Esophagus (tissue), 2 donors: ENCODE measurements at regions not wholly inside any gene's neighbourhood (a gene's known extent, or its start where the extent isn't known, plus 50 kb on each side); places are given as distances from the start of the nearest gene placed in this dataset.
"Not testable (repeated sequence)": the region's sequence is repeated elsewhere in the genome, so short reads cannot be mapped to it uniquely, and the experiment has no call there.

Experiments
- H3K27ac ChIP-seq, 2 donors: one replicate each; pipeline ENCODE4 v1.5.1; 2013; ENCODE audit warnings: low read depth in 2 of 2, mild to moderate bottlenecking in 2 of 2, inconsistent platforms in 1 of 2, low read length in 1 of 2, moderate library complexity in 1 of 2
- H3K27me3 ChIP-seq, 2 donors: one replicate each; pipeline ENCODE4 v1.6.1; 2013; ENCODE audit warnings: low read length in 2 of 2, control low read depth in 1 of 2, mild to moderate bottlenecking in 1 of 2; ENCODE audit not compliant: insufficient read depth in 2 of 2, control insufficient read depth in 1 of 2
- H3K36me3 ChIP-seq, 2 donors: one replicate each; pipeline ENCODE4 v1.6.1; 2013; ENCODE audit warnings: low read length in 1 of 2; ENCODE audit not compliant: control insufficient read depth in 2 of 2, insufficient read depth in 2 of 2
- H3K4me1 ChIP-seq, 2 donors: one replicate each; pipeline ENCODE4 v1.6.1; 2013; ENCODE audit warnings: low read length in 1 of 2; ENCODE audit not compliant: control insufficient read depth in 2 of 2, insufficient read depth in 2 of 2
- H3K4me3 ChIP-seq, 2 donors: one replicate each; pipeline ENCODE4 v1.5.1; 2013; ENCODE audit warnings: low read length in 2 of 2, mild to moderate bottlenecking in 2 of 2, low read depth in 1 of 2, moderate library complexity in 1 of 2
- H3K9me3 ChIP-seq, 2 donors: one replicate each; pipeline ENCODE4 v1.6.1; 2013; ENCODE audit warnings: mild to moderate bottlenecking in 2 of 2, low read depth in 1 of 2, low read length in 1 of 2, moderate library complexity in 1 of 2; ENCODE audit not compliant: control insufficient read depth in 2 of 2, insufficient read depth in 1 of 2
- WGBS, 2 donors: extraction: QIAGEN DNeasy Blood & Tissue Kit; methylation state at CpG; one replicate each; pipeline ENCODE4 v1.1.7; 2013; 5-methylcytosine and 5-hydroxymethylcytosine counted together
- donor health status: healthy with polysubstance abuse.
- donor health status: Bipolar disorder and iron deficiency.

GRCh38 chr5:2533848-2534247 is 217.6 kb downstream of the IRX2 start:
- H3K27me3 ChIP-seq, H3K4me1 ChIP-seq, H3K27ac ChIP-seq, H3K36me3 ChIP-seq, H3K9me3 ChIP-seq, H3K4me3 ChIP-seq: not testable (repeated sequence)
- 96 to 99% methylated on average over 2 of the region's 2 CpGs for WGBS, 2 donors

DNA sequence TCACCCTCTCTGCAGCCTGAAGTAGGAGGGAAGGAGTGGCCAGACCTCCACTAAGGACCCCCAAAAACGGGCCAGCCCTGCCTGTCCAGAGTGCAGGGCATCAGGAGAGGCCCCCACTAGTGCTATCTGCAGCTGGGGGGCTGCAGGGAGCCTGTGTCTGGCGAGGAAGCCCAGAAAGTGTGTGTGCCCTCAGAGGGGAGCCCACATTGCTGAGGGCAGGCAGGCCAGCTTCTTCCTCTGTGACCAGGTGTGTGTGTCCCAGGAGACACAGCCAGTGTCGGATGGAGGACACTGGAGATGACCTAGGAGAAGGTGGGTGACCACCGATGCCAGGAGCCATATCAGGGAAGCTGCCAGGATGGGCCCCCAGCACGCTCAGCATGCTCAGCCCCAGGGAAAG is 218.7 kb downstream of the IRX2 start:
- peaks cover 5 to 12% of the 10 kb centered on the region in 2 donors for H3K9me3 ChIP-seq
- no peaks in the 10 kb centered on the region for H3K4me1 ChIP-seq
- peaks cover 0 to 5% of the 10 kb centered on the region in 2 donors for H3K27me3 ChIP-seq
- H3K4me3 ChIP-seq, result no peak overlapping the region
- H3K27ac ChIP-seq, result no peak overlapping the region
- 62 to 70% methylated on average over 5 of the region's 5 CpGs for whole genome bisulfite sequencing, 2 donors
- no peaks in the 10 kb centered on the region for H3K36me3 ChIP-seq

GRCh38 chr5:2531318-2531717 is 220.2 kb downstream of the IRX2 start:
- H3K4me1 ChIP-seq, result no peaks in the 10 kb centered on the region
- H3K27me3 ChIP-seq, result peaks cover 0 to 5% of the 10 kb centered on the region in 2 donors
- H3K27ac ChIP-seq, result no peak overlapping the region
- H3K9me3 ChIP-seq, result peaks cover 5 to 10% of the 10 kb centered on the region in 2 donors
- no peak overlapping the region for H3K4me3 ChIP-seq
- WGBS, 2 donors, result 89 to 91% methylated on average over 2 of the region's 2 CpGs
- no peaks in the 10 kb centered on the region for H3K36me3 ChIP-seq

DNA sequence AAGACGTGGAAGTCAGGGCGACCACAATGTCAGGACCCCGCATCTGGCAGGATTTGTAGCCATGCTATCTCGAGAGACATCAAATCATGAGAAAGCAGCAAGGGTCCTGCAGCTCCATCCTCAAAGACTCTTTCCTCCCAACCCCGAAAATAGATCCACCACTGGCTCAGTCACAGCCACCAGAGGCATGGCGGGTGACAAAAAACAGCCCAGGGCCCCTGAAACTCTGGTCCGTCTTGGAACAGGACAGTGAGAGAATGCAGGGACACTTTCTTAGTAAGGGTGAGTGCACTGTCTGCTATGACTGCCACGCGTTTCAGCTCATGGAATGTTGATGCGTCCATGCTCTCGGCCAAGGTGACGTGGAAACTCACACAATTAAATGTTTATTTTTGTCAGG is 220.9 kb downstream of the IRX2 start:
- Histone ChIP-seq H3K27ac (no peak overlapping the region), H3K36me3 (no peaks in the 10 kb centered on the region), H3K4me1 (no peaks in the 10 kb centered on the region), H3K9me3 (peaks cover 5 to 10% of the 10 kb centered on the region in 2 donors), H3K27me3 (peaks cover 0 to 5% of the 10 kb centered on the region in 2 donors), H3K4me3 (no peak overlapping the region)
- WGBS, 2 donors, result 59 to 66% methylated on average over 12 of the region's 12 CpGs

GRCh38 chr5:2529371-2530092 is 221.9 kb downstream of the IRX2 start:
- peaks cover 0 to 5% of the 10 kb centered on the region in 2 donors for H3K27me3 ChIP-seq
- peaks cover 4 to 8% of the 10 kb centered on the region in 2 donors for H3K9me3 ChIP-seq
- no peak overlapping the region for H3K27ac ChIP-seq
- H3K4me1 ChIP-seq, result no peaks in the 10 kb centered on the region
- no peak overlapping the region for H3K4me3 ChIP-seq
- WGBS, 2 donors, result 83 to 88% methylated on average over 13 of the region's 13 CpGs
- H3K36me3 ChIP-seq, result no peaks in the 10 kb centered on the region

DNA sequence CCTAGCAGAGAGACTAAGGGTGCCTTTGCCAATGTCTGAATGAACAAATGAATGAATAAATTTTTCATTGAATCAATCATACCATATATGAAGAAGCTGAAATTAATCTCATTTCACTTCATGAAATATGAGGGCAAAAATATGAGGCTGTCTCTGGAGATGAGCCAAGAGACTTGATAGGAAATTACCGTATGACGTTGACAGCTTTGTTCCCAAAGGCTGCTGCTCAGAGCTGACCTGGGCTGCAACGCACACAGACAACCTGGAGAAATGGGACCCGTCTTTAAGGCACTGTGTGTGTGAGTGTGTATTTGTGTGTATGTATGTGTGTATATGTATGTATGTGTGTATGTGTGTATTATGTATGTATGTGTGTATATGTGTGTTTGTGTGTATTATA is 226.1 kb downstream of the IRX2 start:
- Histone ChIP-seq H3K4me3 (no peak overlapping the region), H3K9me3 (peaks cover 0 to 2% of the 10 kb centered on the region in 2 donors), H3K27ac (no peak overlapping the region), H3K27me3 (peaks cover 0 to 5% of the 10 kb centered on the region in 2 donors), H3K36me3 (no peaks in the 10 kb centered on the region), H3K4me1 (no peaks in the 10 kb centered on the region)
- 60 to 64% methylated on average over 4 of the region's 4 CpGs for WGBS, 2 donors

- H3K4me1 ChIP-seq, result no peaks in the 10 kb centered on the region
- WGBS, 2 donors, result 91% methylated on average over 13 of the region's 13 CpGs
- H3K9me3 ChIP-seq, result peaks cover 1 to 2% of the 10 kb centered on the region in 2 donors
- no peak overlapping the region for H3K27ac ChIP-seq
- H3K4me3 ChIP-seq, result no peak overlapping the region
- no peaks in the 10 kb centered on the region for H3K36me3 ChIP-seq
- peaks cover 0 to 5% of the 10 kb centered on the region in 2 donors for H3K27me3 ChIP-seq
Measured at GRCh38 chr5:2524620-2525019, 226.9 kb downstream of the IRX2 start.

DNA sequence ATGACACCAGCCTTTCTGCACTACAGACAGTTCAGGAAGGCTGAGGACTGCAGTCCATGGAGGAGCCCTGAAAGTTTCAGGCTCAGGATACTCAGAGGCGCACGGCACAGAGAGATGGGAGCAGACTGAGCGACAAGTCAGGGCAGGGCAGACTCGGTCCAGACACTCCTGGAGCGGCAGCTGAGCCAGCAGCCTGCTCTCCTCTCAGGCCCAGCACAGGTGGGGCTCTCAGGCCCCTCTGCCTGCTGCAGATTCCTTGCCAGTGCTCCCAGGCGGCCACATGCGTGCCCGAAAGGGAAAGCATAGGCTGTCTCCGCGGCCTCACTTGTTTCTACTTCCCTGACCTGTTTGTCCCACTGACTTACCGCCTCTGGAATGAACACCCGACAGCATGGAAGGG is 228.3 kb downstream of the IRX2 start:
- H3K36me3 ChIP-seq, result no peaks in the 10 kb centered on the region
- H3K9me3 ChIP-seq, result peaks cover 2 to 3% of the 10 kb centered on the region in 2 donors
- no peaks in the 10 kb centered on the region for H3K4me1 ChIP-seq
- no peak overlapping the region for H3K4me3 ChIP-seq
- WGBS, 2 donors, result 55 to 69% methylated on average over 12 of the region's 12 CpGs
- H3K27me3 ChIP-seq, result no peaks in the 10 kb centered on the region
- no peak overlapping the region for H3K27ac ChIP-seq

GRCh38 chr5:2522372-2522771 is 229.1 kb downstream of the IRX2 start:
- no peaks in the 10 kb centered on the region for H3K4me1 ChIP-seq
- H3K36me3 ChIP-seq, result no peaks in the 10 kb centered on the region
- peaks cover 0 to 3% of the 10 kb centered on the region in 2 donors for H3K9me3 ChIP-seq
- no peaks in the 10 kb centered on the region for H3K27me3 ChIP-seq
- H3K4me3 ChIP-seq, result no peak overlapping the region
- WGBS, 2 donors, result 84 to 87% methylated on average over 11 of the region's 11 CpGs
- no peak overlapping the region for H3K27ac ChIP-seq

DNA sequence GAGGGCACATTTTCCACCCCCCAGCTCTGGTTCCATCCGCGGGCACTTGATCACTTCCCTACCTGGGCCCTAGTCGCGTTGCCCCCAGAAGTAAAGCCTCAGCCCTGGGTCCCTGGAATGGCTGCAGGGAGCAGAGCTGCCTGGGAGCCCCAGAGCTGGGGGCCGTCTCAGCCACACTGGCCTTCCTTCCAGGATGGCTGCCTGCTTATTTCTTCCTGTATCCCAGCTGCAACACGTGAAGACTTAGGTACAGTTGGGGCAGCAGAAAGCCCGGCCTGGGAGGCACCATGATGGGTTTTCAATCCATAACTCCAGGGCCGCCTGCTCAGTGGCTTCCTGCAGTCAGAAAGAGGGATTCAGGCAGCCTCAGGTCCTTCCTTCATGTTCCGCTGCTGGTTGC is 232.3 kb downstream of the IRX2 start:
- H3K27me3 ChIP-seq, result no peaks in the 10 kb centered on the region
- H3K9me3 ChIP-seq, result peaks cover 0 to 3% of the 10 kb centered on the region in 2 donors
- H3K4me1 ChIP-seq, result no peaks in the 10 kb centered on the region
- 83 to 86% methylated on average over 9 of the region's 9 CpGs for WGBS, 2 donors
- no peak overlapping the region for H3K4me3 ChIP-seq
- H3K36me3 ChIP-seq, result no peaks in the 10 kb centered on the region
- H3K27ac ChIP-seq, result no peak overlapping the region
